GM18951 (cell line): ENCODE measurements at regions not wholly inside any gene's neighbourhood (a gene's known extent, or its start where the extent isn't known, plus 50 kb on each side); places are given as distances from the start of the nearest gene placed in this dataset.

Experiments used
- POLR2A ChIP-seq: IDR thresholded peaks from 4 replicates; pipeline ENCODE4 v1.6.1; 2011; ENCODE audit warnings: mild to moderate bottlenecking; ENCODE audit not compliant: insufficient read length, insufficient read depth; ENCODE audit errors: extremely low read depth
- in situ Hi-C: fragments of 300-500 bp; cut with MboI; formaldehyde crosslinking; loops from one replicate; pipeline ENCODE4 v1.12.0; 2022; ENCODE audit warnings: low sequenced_read_pairs, mixed read lengths, inconsistent platforms; ENCODE audit not compliant: unreplicated experiment

DNA sequence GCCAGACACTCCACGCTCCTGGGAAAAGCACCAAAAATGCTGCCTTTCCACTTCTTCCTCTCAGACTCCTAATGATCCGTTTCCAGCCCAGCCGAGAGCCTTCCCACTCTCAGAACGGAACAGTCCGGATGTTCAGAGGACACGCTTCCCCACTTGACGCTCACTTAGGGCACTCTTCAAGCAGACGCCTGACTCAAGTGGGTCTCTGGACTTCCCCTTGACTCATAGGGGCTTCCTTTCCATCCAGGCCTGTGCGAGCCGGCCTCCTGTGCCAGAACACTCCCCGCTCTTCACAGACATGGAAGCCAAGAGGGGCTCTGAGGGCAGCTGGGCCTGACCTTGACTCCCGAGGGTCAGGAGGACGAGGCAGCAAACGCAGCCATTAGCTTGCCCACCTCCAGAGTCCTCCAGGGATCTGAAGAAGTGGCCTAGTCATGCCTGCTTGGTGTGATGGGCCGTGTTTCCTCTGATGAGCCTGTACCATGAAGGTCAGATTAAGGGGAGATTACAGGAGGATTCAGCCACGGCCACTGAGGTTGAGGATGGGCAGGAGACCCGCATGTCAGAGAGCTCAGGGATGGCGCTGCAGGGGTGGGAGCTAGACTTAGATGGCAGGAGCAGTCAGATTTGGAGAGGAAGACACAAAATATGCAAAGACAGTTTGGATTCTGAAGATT is 114.7 kb upstream of the TLE3 start:
- in situ Hi-C loops, result no loop called here

DNA sequence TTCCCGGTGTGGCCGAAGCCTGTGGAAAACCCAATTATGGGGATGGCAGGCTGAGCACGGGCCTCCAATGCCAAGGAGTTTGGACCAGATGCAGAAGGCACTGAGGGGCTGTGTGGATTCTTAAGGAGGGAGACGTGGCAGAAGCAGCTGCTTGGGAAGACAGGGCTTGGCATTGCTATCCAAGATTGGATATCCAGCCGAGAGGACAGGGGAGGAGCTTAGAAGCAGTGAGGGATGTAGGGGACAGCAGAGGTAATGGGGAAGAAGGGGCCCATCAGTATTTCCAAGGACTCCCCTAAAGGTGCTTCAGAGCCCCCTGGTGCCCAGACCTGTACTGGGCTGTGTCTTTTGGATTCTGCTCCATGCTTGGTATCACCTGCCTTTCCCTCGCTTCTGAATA is 112.8 kb upstream of the TLE3 start:
- no peak for TF ChIP-seq POLR2A
- in situ Hi-C loops, result no loop called here

More for the DNA sequence above, 114.7 kb upstream of the TLE3 start:
- TF ChIP-seq POLR2A, result no peak

DNA sequence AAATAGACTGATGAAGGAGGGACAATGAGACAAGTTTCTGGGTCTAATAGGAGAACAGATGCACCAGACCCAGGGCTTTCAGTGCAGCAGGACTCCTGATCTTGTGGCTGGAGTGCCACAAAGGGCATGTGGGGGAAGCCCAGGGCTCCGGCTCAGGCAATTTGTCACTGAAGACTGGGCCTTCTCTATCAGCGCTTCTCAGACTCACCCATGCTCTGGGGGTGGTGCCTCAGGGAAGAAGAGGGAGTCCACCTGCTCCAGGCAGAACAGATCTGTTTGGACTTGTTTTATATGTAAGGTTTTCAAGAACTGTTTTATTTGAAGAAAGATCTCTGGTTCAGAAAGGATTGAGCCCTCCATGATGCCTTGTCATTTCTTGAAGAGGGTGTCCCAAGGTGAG is 112.4 kb upstream of the TLE3 start:
- no peak for TF ChIP-seq POLR2A
- in situ Hi-C loops, result no loop called here

DNA sequence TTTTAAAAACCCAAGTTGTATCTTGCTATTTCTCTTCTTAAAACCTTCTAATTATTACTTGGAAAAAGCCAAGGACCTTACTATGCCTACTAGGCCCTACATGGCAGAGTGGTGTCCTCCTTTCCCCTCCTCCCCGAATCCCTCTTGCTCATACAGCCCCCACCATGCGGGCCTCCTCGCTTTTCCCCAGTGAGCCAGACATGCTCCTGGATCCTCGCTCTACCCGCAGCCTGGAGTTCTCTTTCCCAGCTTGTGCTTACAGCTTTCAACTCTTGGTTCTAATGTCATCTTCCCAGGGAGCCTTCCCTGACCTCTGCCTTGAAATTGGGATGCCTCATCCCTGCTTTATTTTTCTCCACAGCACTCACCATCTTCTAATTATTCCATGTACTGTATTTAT is 111.8 kb upstream of the TLE3 start:
- in situ Hi-C loops, result no loop called here
- no peak for TF ChIP-seq POLR2A

DNA sequence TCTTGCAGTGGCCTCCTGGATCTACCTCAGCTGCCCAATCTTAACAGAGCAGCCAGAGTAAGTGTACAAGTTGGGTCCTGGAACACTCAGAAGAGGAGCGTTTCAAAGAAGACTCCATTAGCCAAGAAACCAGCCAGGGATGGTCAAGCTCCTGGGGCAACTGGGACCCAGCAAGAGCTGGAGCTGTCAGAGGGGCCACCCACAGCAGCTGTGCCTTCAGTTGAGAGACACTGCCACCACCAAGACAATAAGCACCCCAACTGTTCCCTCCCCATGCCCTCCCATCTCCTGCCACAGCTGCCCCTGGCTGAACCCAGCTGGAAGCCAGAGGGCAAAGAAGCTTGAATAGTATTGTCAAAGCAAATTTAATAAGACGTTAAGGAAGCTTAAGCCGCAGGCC is 110.6 kb upstream of the TLE3 start:
- no peak for TF ChIP-seq POLR2A
- in situ Hi-C loops, result no loop called here

DNA sequence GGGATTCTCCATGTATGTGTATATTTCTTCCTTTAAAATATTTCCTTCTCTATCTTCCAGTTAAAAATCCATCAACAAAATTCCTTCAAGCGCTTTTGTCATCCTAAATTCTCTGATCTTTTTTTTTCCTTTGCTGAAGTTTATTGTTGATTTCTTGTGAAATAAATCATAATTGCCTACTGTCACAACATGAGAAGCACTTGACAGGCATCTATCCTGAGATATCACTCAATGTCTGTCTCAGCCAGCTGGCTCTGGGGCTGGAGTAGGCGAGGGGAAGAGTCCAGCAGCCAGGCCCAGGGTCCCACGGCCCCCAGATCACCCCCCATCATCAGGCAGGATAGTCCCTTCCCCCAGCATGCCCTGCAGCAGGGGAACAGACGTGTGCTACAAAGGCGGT is 109.0 kb upstream of the TLE3 start:
- in situ Hi-C loops, result no loop called here
- no peak for TF ChIP-seq POLR2A

DNA sequence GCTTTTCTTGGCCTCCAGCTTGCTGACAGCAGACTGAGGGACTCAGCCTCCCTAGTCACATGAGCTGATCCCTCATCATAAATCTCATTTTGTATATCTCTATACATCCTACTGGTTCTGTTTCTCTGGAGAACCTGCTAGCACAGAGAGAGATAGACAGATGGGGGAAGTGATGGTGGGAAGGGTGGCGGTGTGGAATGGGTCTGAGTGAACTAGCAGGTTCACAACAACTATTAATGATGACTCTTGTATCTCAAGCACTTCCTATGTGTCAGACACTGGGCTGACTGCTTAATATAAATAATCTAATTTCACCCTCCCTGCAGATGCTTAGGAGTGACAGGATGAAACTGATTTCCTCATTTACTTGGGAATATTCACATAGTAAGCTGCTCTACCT is 106.9 kb upstream of the TLE3 start:
- no peak for TF ChIP-seq POLR2A
- in situ Hi-C loops, result no loop called here

DNA sequence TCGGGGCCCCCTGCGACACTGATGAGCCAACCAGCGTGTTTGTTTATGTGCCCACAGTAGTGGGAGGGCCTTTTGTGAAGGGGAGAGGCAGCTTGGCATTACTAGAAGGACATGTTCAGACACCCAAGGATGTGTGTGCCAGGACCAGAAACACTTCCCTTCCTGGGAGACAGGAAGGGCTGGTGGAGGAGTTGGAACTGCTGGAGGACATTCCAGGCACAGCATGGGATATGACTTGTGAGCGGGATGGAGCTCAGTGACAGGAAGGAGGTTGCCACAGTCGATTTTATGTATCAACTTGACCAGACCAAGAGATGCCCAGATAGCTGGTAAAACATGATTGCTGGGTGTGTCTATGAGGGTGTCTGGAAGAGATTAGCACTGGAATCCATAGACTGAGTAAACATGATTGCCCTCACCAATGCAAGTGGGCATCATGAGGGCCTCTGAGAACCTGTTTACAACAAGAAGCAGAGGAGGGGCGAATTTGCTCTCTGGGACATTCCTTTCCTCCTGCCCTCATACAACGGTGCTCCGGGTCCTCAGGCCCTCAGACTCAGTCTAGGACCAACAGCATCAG is 106.4 kb upstream of the TLE3 start:
- no peak for TF ChIP-seq POLR2A
- in situ Hi-C loops, result no loop called here

DNA sequence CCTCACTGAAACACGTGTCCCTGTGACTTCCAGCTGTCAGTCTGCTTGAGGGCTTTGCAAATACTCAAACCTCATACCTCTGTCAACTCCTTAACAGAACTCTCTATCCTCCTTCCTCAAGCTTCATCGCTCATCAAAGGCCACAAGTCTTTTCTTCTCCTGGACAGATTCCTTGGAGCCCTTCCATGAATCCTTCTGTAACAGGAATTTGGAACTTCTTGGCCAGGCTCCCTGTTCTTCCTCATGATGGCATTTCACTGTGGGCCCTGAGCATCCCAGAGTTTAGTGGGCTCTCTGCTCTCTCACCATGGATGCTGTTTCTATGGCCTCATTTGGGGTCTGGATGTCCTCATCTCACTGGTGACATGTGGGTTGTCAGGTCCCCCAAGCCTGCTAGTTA is 105.0 kb upstream of the TLE3 start:
- TF ChIP-seq POLR2A, result no peak
- in situ Hi-C loops, result no loop called here

DNA sequence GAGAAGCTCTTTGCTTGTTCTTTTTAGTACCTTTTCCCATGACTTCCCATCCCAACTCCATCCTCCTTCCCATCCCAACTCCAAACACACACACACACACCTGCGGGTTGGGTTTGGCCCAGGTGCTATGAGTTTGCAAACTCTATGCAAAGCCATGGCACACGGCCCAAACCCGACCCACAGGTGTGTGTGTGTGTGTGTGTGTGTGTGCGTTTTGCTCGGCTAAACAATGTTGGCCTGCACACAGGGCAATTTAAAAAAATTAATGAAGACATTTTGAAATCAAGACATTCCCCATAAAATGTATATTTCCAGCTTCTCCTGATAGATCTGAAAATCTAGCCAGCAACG is 103.7 kb upstream of the TLE3 start:
- in situ Hi-C loops, result no loop called here
- TF ChIP-seq POLR2A, result no peak

DNA sequence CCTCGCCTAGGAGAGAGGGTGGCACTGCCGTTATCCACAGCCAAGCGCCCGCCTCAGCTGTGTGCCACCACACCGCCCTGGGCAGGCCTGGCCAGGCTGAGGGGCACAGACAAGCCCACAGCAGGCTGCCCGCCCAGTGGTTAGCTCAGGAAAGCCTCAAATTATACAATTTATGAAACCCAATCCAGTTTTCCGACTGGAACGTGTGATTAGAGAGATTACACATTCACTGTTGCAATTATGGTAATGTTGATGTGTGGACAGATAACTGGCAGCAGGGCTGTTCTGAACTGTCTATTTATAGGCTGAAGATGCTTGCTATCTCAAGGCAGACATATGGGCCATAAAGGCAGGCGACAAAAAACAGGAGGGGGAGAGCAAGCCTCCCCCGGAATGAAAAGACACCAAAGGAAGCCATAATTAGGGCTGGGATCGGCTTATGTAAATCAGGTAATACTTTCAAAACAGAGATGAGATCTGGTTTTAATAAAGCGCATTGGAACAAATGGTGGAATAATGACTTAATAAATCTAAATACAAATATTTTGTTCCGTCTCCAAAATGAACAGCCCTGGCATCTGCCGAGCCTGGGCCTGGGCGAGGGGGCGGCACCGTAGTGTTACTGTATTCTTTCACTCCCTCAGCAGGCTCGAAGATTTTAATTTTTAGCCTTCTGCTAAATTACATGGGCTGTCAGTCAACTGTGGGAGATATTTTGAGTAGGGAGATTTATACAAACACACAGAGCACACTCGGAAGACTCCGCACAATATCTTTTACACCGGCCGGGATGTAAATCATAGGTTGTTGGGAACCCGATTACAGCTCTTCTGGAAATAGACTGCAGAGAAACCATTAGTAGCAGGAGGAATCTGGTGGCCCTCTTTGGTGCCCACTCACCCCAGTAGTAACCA is 103.1 kb upstream of the TLE3 start:
- in situ Hi-C loops, result no loop called here
- no peak for TF ChIP-seq POLR2A

DNA sequence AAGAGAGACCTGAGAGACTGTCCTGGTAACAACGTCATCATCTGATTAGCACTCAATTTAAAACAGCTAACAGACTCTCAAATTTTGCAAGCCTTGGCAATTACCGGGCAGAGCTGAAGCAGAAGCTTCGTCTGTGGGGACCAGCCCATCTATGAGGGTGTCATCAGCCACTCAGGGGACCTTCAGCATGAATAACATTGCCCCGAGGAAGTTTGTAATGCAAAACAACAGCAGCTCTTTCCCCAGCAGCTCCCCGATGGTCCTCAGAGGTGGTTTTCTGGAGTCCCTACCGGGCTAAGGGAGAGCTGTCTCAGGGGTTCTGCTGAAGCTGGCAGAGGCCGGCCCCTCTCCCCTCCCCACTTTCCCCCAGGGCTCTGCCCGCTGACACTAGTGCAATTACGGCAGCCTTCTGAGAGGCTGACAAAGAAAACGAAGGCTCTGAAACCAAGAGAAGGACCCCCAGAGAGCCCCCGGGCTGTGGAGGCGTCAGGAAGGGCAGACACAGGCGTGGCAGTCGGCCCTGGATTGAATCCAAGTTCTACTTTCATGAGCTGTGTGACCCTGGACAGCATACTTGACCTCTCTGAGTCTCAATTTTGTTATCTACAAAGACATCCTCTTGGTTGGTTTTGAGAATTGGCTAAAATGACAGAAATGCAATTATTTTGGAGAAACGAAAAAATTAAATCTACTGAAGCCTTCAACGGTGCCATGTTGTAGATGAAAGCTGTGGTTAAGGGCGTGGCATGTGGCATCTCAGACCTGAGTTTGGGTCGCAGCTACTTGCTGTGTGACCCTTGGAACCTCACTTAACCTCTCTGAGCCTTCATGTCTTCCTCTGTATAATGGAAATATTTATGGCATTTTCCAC is 102.1 kb upstream of the TLE3 start:
- in situ Hi-C loops, result no loop called here
- no peak for TF ChIP-seq POLR2A

DNA sequence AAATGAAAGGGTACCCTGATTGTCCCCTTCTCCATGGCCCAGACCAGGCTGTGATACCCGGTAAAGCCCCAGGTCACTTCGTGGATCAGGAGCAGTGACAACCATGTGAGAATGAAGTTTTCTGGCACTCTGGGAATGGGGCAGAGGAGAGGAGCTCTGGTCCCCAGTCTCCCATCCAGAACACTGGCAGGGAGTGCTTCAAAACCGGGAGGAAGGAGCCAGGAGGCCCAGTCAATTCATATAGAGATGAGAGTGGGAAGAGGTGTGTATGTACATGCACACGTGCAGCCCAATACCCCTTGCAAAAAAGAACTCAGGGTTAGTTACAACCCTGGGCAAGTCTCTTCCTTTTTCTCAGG is 101.4 kb upstream of the TLE3 start:
- in situ Hi-C loops, result no loop called here
- no peak for TF ChIP-seq POLR2A
